ENCODE measurements at regions not wholly inside any gene's neighbourhood (a gene's known extent, or its start where the extent isn't known, plus 50 kb on each side); places are given as distances from the start of the nearest gene placed in this dataset.
"Not testable (repeated sequence)": the region's sequence is repeated elsewhere in the genome, so short reads cannot be mapped to it uniquely, and the experiment has no call there.

DNA sequence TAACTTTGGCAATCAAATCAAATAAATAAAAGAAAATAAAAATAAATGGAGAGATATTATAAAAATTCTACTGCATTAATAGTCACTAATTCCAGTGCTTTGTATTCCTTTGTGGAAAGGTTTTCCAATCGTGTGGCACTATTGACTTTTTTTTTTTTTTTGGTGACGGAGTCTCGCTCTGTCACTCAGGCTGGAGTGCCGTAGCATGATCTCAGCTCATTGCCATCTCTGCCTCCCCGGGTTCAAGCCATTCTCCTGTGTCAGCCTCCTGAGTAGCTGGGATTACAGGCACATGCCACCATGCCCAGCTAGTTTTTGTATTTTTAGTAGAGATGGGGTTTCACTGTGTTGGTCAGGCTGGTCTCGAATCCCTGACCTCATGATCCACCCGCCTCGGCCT lies 122.3 kb downstream of the HS3ST3B1 start:
- DNase-seq (ENCODE audit: low spot score) = not testable (repeated sequence)

DNA sequence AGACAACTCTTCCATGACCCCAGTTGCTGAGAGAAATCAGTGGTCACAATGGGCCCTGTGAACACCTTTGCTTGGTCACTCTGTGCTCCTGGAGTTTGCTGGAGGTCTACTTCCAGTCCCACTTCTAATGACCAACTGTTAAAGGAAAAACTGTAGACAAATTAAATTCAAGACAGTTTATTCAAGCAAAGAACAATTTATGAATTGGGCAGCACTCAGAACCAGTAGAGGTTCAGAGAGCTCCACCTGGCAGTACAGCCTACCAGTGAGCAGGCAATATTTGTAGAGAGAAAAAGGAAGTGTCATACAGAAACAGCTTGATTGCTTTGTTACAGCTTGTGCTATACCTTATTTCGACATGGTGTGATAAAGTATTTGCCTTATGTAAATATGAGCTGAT lies 116.5 kb downstream of the HS3ST3B1 start:
- no peak for DNase-seq (ENCODE audit: low spot score)

DNA sequence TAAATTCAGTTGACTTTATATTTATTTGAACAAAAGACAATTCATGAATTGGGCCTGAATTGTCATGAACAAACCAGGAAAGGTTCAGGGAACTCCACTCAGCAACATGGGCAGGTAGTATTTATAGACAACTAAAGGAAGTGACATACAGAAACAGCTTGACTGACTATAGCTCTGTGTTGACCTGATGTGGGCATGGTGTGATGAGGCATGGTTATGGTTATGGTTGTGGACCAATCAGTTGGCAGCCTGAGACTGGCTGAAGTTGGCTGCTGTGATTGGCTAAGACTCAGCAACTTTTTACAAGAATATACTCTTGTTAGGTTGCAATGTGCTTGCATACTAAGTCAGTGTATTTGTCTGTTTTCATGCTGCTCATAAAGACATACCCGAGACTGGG lies 108.4 kb downstream of the HS3ST3B1 start:
- no peak for DNase-seq (ENCODE audit: low spot score)

DNA sequence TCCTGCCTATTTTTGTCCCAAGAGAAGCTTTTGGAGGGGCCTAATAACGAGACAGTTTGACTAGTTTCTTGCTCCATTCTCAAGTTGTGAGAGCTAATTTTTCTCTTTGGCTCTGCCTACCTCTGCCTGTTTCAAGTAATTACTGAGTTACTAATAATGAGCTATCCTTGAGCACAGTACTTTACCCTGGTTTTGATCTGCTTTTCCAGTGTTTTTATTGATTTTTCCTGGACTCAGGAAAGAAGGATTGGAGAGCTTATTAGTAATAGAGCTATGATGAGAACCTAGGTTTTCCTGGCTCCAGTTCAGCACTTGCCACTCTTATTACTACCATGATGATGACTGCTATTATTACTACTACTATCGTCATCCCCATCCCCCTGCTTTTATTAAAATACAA lies 106.7 kb downstream of the HS3ST3B1 start:
- no peak for DNase-seq (ENCODE audit: low spot score)

DNA sequence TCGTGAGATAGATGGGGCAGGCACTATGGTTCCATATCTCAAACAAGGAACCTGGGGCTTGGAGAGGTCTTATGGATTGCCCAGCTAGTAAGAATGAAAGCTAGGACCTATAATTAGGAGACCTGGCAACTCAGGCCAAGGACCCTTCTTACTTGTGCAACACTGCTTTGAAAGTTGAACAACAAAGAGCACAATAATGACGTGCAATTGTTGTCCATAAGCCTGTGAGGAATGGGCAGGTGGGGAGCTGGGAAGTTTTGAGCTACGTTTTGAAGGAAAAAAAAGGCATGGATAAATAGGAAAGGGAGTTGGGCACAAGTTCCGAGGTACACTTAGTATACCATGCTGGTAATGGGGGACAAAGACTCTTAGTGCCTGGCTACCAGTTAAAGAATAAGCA lies 104.3 kb downstream of the HS3ST3B1 start:
- DNase-seq (ENCODE audit: low spot score) = no peak
